GM03348 (cell line): ENCODE measurements at regions not wholly inside any gene's neighbourhood (a gene's known extent, or its start where the extent isn't known, plus 50 kb on each side); places are given as distances from the start of the nearest gene placed in this dataset.

Source experiments
- DNase-seq: peaks from one replicate; pipeline ENCODE4 v3.0.0; 2012; ENCODE audit warnings: low spot score

- DNase-seq: no peak
These were observed 50.0 kb upstream of the LCTL start for GRCh38 chr15:66615846-66616245.

DNA sequence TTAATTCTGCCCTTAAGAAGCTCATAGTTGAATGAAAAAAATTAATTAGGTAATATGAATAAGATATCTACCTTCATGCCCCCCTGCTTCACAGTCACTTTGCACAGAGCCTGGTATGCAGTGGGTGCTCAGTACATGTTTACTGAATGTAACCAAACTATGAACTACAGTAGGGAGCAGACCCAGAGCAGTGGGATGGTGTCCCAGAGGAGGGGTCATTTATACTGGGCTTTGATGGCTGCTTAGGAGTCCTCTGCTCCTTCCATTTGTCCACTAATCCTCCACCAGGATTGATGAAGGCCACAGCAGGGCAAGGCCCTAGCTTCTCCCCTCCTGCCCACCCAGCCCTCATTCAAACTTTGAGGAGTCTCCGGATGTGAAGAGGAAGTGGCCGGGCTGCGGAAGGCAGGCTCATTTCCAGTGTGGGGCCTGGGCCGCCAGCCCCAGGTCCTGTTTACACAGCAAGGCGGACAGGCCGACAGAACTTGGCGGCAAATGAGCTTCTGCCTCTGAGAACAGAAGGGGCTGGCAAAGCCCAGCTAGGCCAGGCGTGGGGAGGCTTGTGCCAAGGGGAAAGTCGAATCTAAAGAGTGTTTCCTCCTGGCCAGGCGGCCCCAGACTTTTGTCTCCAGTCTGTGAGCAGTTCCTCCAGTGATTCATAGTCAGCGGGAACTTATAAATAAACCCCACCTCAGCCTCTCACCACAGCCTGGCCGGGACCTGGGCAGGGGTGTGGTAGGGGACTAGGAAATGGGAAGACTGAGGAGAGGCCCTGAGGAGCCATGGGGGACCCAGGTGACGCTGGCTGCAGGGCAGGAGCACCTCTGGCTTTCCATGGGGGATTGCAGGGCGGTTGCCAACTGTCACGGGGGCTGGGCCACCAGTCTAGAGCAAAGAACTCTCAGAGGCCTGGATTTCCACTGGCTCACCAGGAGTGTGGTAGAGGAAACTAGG, 51.6 kb upstream of the LCTL start:
- peak; percentile 62 for DNase-seq

DNA sequence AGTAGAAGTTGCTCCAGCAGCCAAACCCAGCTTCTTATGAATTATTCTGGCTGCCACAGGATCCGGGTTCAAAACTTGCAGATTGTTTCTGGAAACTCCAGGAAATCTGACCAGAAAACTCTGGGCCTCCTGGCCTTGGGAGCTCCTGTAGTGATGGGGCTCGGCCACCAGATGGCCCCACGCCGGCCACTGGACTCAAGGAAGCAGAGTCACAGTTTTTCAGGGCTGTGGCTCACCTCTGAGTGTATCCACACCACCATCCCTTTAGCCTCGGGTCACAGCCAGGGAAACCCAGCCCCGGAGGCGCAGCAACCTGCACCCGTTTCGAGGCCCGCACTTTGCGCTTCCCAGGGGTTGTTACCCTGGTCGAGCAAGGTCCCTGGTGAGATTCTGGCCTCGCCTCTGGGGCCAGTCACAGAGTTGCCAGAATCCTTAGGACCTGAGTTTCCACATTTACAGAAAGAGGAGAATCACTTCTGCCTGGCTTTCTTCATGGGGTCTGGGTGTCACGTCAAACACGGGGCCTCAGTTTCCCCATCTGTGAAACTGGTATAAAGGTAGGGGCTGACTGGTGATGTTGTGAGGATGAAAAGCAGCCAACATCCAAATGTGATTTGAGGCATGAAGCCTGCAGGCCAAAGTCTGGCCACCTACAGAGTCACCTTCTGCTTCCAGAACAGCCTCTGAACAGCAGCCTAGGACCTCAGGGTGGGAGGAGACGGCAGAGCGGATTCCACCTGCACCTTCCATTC, 53.5 kb upstream of the LCTL start:
- peak; percentile 92 for DNase-seq

GRCh38 chr15:66620341-66620740, 54.5 kb upstream of the LCTL start:
- DNase-seq: no peak

DNA sequence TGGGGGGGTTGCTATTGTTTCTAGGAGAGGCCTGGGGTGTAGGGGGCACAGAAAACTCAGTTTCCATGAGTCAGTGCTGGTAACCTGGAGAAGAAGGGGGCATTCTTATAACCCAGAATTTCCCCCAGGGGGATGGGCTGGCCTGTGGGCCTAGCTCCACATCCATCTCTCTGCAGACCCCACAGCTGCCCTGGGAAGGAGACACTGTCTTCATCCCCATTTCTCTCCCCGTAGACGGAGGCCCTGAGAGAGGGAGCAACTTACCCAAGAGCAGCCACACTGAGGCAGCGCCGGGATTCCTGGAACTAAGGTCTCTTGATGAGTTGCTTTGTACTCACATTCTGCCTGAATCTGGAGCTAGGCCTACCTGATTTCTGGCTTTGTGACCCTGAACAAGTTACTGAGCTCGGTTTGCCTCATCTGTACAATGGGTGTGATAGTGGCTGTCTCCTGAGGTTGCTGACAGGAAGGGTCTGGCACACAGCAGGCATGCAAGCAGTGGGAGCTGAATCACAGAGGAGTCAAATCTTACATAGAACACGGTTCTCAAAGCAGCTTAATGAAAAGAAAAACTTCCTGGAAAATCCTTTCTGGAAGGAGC, 55.0 kb upstream of the LCTL start:
- DNase-seq: no peak

GRCh38 chr15:66621491-66622467, 56.0 kb upstream of the LCTL start:
- peak; percentile 71 for DNase-seq

GRCh38 chr15:66622591-66623022, 56.8 kb upstream of the LCTL start:
- DNase-seq: peak; percentile 32

DNA sequence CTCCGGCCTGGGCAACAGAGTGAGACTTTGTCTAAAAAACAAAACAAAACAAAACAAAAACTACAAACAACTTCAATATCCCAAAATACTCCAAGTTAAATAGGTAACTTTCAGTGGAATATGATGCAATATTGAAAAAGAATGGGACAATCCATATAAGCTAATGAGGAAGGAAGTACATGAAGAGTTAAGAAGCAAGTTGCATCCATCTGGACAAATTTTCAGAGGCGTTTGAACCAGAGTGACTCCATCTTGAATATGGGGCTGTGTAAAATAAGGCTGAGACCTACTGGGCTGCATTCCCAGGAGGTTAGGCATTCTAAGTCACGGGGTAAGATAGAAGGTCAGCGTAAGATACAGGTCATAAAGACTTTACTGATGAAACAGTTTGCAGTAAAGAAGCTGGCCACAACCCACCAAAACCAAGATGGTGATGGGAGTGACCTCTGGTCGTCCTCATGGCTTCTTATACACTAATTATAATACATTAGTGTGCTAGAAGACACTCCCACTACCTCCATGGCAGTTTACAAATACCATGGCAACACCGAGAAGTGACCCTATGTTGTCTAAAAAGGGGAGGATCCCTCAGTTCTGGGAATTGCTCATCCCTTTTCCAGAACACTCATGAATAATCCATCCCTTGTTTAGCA, 58.1 kb upstream of the LCTL start:
- DNase-seq: no peak

GRCh38 chr15:66625531-66625930, 59.7 kb upstream of the LCTL start:
- no peak for DNase-seq

DNA sequence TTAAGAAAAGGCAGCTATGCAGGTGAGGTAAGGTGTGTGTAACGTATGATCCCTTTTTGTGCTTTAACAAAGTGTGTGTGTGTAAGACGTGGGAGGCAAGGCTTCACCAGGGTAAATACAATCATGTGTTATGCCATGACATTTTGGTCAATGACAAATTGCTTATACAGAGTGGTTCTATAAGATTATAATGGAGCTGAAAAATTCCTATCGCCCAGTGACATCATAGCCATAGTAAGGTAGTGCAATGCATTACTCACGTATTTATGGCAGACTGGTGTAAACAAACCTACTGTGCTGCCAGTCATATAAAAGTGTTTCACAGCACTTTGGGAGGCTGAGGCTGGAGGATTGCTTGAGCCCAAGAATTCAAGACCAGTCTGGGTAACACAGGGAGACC, 60.2 kb upstream of the LCTL start:
- no peak for DNase-seq

DNA sequence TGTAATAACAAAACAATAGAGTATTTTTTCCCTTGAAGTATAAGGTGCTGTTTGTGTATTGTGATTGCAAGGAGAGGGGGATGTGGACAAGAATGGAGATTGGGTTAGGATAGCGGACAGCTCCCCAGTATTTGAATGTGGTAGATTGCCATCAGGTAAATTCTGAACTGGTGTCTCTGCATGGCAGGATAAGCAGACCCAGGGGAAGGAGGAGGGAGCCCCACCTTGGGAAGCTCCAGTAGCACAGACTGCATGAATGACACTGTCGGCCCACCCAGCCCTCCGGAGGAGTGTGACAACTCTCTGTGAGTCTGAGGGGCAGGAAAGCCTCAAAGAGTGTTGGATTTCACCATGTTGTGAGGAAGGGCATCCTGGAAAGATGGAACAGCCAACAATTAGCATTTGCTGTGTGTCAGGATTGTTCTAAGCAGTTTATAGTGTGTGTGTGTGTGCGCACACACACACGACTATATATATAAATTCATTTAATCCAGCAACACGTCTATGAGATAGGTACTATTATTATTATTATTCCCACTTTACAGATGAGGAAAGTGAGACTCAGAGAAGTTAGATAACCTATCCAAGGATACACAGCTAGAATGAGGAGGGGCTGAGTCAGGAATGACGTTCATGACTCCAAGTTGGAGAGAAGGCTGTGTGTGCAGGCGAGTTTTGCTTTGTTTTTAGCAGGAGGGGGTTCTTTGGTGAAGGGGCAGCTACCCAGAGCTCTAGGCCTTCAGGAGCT, 63.4 kb upstream of the LCTL start:
- DNase-seq: no peak

DNA sequence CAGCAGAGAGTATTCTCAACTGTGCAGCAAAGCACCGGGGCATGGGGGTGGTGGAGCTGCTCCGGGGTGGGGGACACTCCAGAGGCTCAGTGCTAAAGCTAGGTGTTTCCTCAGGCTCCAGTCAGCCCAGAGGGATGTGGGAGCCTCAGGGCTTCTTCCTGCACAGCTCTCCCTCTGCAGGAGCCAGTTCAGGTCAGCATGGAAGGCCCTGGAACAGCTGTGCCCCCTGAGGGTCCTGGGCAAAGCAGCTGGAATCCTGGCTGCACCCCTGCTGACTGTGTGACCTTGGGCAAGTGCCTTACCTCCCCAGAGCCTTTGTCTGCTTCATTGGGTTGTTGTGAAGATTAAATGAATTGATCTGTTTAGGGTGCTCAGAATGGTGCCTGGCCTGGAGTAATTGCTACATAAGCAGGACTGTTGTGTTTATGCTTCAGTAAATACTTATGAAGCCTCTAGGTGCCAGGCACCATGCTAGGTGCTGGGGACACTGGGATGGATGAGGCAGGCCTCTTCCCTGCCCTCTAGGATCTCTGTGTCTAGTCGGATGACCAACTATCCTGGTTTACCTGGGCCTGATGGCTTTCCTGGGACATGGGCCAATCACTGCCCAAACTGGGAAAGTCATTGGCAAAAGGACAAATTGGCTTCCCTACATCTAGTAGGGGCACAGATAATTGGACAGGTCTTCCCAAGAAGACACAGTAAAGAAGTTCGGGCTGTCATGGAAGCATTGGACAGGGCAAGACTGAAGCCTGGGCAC, 64.2 kb upstream of the LCTL start:
- no peak for DNase-seq

DNA sequence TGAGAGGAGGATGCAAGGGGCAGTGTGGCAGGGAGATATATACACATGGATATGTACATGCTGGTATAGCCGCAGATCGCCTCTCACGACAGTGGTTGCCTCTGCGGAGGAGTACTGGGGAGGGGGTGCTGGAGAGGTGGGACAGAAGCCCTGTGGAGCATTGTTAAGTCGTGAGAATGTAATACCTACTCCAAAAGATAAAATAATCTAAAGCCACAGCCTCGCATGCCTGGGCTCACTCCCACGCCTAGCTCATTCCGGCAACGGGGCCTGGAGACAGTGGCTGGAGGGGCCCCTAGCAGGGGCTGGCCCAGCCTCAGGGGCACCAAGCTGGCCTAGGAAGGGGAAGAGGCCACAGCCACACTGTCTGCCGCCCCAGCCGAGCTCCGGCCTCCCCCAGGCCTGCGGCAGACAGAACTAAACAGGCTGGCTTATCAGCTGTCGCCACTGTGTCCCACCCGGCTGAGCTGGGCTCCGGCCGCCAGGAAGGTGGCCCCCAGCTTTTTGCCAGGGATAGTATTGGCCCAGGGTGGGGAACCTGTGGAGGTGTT, 65.1 kb upstream of the LCTL start:
- no peak for DNase-seq

DNA sequence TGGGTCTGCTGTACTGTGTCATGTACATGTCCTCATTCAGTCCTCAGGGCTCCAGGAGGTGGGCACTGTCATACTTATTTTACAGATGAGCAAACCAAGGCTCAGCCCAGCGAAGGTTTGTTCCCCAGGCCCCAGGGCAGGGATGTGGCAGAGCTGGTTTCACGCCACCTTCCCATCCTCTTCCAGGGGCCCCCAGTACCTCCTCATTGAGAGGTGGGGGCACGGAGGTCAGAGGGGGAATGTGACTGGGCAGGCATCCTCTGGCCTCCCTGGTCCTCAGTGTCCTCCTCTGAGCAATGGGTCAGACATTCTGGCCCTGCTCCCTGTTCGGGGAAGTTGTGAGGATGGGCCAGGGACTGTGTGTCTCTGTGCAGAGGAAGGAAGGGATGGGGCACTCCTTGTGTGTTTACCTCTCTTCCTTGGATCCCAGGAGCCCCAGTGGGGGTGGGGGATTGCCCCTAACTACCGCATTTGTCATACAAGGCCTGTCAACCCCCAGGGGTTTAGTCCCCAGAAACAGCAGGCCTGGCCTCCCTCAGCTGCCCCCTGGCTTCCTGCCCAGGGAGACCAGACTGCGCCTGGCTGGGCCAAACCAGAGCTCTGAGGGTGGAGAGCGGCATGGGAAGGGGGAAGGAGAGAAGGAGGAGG, 65.9 kb upstream of the LCTL start:
- DNase-seq: no peak

DNA sequence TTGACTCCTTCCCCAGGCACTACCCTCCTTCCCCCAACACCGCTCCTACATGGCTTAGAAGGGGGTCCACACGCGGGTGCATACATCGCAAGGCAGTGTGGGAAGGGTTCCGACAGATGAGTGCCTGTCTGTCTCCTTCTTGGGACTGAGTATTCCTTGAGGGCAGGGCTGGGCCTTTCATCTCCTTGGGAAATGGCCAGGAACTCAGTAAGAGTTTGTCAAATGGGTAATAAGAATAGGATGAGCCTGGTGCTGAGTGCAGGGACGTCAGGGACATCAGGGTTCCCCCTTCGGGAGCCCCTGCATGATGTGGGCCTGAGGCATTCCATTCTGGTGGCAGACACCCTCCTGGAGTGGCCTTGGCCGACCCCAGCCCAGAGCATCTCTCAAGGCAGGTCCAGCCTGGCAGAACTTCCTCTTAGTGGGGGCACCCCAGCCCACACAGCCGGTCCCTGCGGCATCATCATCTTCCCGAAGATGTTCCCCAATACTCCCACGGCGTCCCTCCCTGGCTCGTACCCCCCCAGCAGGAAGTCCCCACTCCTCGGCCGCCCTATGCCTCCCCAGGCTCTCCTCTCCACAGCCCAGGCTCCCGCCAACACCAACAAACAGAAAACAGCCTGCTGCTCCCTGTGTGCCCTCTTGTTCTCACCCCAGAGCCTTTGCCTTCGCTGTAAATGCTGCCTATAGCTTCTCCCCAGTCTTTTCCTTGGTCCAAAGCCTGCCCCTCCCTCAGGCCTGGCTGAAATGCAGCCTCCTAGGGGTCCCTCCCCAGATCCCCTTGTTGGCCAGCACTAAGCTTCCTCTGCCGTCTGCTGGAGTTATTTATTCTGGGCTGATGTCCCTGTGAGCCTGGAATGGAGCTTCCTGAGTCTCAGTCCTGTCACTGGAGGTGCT, 67.5 kb upstream of the LCTL start:
- DNase-seq: no peak

GRCh38 chr15:66633938-66634250, 68.1 kb upstream of the LCTL start:
- no peak for DNase-seq

GRCh38 chr15:66634540-66634939, 67.5 kb upstream of the SMAD6 start:
- no peak for DNase-seq

DNA sequence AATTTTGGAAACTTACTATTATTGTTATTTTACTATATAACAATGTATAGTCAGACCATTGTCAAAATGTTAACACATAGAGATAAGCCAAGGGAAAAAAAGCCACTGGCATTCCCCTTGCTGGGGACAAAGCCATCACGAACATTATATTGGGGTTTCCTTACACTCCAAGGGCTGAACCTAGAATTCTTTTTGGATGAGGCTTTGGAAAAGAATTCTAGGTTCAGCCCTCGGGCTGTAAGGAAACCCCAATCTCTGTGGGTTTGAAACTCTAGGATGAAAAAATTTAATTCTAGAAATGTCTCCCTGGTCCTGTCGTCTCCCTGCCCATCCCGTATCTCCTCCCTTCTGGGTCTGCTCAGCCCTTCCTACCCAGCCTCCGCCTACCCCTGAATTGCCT, 67.0 kb upstream of the SMAD6 start:
- no peak for DNase-seq
